ENCODE measurements at regions not wholly inside any gene's neighbourhood (a gene's known extent, or its start where the extent isn't known, plus 50 kb on each side); places are given as distances from the start of the nearest gene placed in this dataset.

DNA sequence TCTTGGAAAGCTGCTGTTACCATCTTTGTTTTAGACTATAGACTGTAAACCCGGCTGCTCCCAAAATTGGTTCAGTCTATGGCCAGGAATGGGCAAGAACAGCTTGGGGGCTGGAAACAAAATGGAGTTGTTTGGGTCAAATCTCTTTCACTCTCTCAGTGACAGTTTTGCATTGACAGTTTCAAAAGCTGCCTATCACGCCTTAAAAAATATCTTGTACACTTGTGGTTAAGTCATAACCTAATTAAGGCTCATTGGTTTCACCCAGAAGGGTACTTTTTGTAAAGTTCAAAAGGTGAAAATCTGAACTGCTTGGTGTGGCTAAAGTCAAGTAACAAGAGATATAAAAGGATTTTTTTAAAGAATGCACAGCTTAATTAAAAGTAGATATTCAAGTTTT, 76.1 kb upstream of the PRL start:
- TF ChIP-seq REST (IDR thresholded peaks at IDR 0.05; ENCODE audit: low read depth) (no peak), EGR1 (IDR thresholded peaks at IDR 0.05) (no peak), TCF12 (IDR thresholded peaks at IDR 0.05; ENCODE audit: low read depth) (no peak), NFIC (IDR thresholded peaks at IDR 0.05) (no peak)

Measured in Ishikawa (cell line).